ENCODE measurements at regions not wholly inside any gene's neighbourhood (a gene's known extent, or its start where the extent isn't known, plus 50 kb on each side); places are given as distances from the start of the nearest gene placed in this dataset.

DNA sequence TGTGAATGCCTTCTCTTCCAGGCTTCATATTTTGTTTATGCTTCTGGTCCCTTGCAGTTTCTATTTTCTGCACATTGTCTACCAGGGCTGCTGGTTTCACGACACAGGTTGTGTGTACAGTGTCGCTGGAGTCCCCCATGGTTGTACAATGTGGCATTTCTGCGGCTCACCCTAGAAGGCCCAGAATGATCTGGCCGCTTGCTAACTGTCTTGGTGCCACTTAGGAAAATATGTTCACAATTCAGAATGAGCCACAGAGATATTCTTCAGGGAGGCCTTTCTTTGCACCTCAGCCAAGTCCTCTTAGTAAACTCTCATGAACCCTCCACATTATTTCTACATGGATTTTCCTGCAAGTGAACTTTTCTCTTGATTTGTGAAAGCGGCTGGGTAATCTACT lies 195.4 kb downstream of the SUDS3 start:
- TF ChIP-seq POLR2AphosphoS5 (IDR thresholded peaks at IDR 0.05; ENCODE audit: low read depth, low read length) (no peak), TAF1 (IDR thresholded peaks at IDR 0.05; ENCODE audit: borderline replicate concordance, insufficient read depth, low read length) (no peak)
